OCI-LY3 (cell line): ENCODE measurements at regions not wholly inside any gene's neighbourhood (a gene's known extent, or its start where the extent isn't known, plus 50 kb on each side); places are given as distances from the start of the nearest gene placed in this dataset.

Source experiments
- H2AFZ ChIP-seq: fragments of 200-600, 300-600 bp; shearing (Covaris generic); 2 replicates; pipeline ENCODE4 v1.6.0; 2014; ENCODE audit warnings: antibody characterized with exemption, low read depth, low read length
- H3K27ac ChIP-seq: fragments of 200-600, 300-600 bp; sonication (generic); 2 replicates; pipeline ENCODE4 v1.5.1; 2014; ENCODE audit warnings: mild to moderate bottlenecking, low read length, moderate library complexity, mixed read lengths
- H3K27me3 ChIP-seq: fragments of 200-600, 300-600 bp; sonication (generic); 2 replicates; pipeline ENCODE4 v1.6.1; 2014; ENCODE audit warnings: low read depth, low read length, mixed read lengths
- H3K36me3 ChIP-seq: fragments of 200-600, 300-600 bp; sonication (generic); replicated peaks from 2 replicates; pipeline ENCODE3; 2014; ENCODE audit warnings: low read depth, low read length, mixed read lengths
- H3K4me1 ChIP-seq: fragments of 300-600, 200-600 bp; sonication (generic); 2 replicates; pipeline ENCODE4 v1.6.1; 2014; ENCODE audit warnings: low read length, mixed read lengths
- H3K4me2 ChIP-seq: fragments of 200-600, 300-600 bp; sonication (generic); 2 replicates; pipeline ENCODE4 v1.6.1; 2014; ENCODE audit warnings: low read length, mixed read lengths
- H3K4me3 ChIP-seq: fragments of 300-600, 200-600 bp; sonication (generic); 2 replicates; pipeline ENCODE4 v1.5.1; 2014; ENCODE audit warnings: antibody characterized with exemption, mild to moderate bottlenecking, low read length, moderate library complexity
- H3K79me2 ChIP-seq: fragments of 300-600, 200-600 bp; shearing (Covaris generic); 2 replicates; pipeline ENCODE4 v1.6.1; 2014; ENCODE audit warnings: mild to moderate bottlenecking, low read length, mixed read lengths
- H3K9ac ChIP-seq: fragments of 300-600, 200-600 bp; shearing (Covaris generic); 2 replicates; pipeline ENCODE4 v1.6.0; 2014; ENCODE audit warnings: mild to moderate bottlenecking, low read length, moderate library complexity
- H3K9me3 ChIP-seq: fragments of 200-600, 300-600 bp; shearing (Covaris generic); 2 replicates; pipeline ENCODE4 v1.6.1; 2014; ENCODE audit warnings: low read length, mixed read lengths; ENCODE audit not compliant: insufficient read depth
- H4K20me1 ChIP-seq: fragments of 200-600, 300-600 bp; sonication (generic); 2 replicates; pipeline ENCODE4 v1.6.1; 2016; ENCODE audit warnings: low read length, mixed read lengths; ENCODE audit not compliant: insufficient read depth
- EZH2phosphoT487 ChIP-seq: fragments of 200-600 bp; shearing (Covaris generic); IDR thresholded peaks from 2 replicates; pipeline ENCODE4 v1.6.1; 2018; ENCODE audit warnings: antibody characterized with exemption, mixed run types, low read depth
- TF ChIP-seq, protein P1 (sequence below): fragments of 200-600, 300-600 bp; sonication (generic); IDR thresholded peaks from 2 replicates; pipeline ENCODE4 v1.5.1; 2014; ENCODE audit warnings: antibody characterized with exemption, low read length, low read depth

GRCh38 chr11:106193956-106194355 lies 116.5 kb downstream of the AASDHPPT start:
- no peaks in the 10 kb centered on the region for H3K9me3 ChIP-seq
- H3K4me2 ChIP-seq = no peak overlapping the region
- TF ChIP-seq EZH2phosphoT487 = no peak
- TF ChIP-seq, protein P1, sequence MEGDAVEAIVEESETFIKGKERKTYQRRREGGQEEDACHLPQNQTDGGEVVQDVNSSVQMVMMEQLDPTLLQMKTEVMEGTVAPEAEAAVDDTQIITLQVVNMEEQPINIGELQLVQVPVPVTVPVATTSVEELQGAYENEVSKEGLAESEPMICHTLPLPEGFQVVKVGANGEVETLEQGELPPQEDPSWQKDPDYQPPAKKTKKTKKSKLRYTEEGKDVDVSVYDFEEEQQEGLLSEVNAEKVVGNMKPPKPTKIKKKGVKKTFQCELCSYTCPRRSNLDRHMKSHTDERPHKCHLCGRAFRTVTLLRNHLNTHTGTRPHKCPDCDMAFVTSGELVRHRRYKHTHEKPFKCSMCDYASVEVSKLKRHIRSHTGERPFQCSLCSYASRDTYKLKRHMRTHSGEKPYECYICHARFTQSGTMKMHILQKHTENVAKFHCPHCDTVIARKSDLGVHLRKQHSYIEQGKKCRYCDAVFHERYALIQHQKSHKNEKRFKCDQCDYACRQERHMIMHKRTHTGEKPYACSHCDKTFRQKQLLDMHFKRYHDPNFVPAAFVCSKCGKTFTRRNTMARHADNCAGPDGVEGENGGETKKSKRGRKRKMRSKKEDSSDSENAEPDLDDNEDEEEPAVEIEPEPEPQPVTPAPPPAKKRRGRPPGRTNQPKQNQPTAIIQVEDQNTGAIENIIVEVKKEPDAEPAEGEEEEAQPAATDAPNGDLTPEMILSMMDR = no peak

DNA sequence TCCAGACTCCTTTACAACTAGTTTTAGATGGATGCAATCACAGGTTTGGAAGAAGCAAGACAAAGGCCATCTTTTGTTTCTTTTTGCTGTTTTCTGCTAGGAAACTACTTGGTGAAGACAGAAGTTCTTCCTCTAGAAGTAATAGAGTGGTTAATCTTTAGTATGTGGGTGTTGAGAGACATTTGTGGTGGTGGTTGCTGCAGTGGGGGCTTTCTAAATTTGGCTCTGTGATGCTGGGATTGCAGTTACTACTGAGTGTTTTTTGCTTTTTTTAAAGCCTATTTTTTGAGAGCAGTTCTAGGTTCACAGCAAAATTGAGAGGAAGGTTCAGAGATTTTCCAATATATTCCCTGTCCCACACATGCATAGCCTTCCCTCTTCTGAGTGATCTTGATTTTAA lies 120.0 kb downstream of the AASDHPPT start:
- no peak overlapping the region for H3K4me2 ChIP-seq
- no peaks in the 10 kb centered on the region for H3K9me3 ChIP-seq
- H3K27ac ChIP-seq = no peak overlapping the region
- no peaks in the 10 kb centered on the region for H3K27me3 ChIP-seq
- no peak overlapping the region for H3K4me3 ChIP-seq
- H3K9ac ChIP-seq = no peak overlapping the region
- no peak overlapping the region for H2AFZ ChIP-seq
- H4K20me1 ChIP-seq = no peaks in the 10 kb centered on the region
- no peaks in the 10 kb centered on the region for H3K79me2 ChIP-seq
- TF ChIP-seq, protein P1 = no peak
- TF ChIP-seq EZH2phosphoT487 = no peak
- no peaks in the 10 kb centered on the region for H3K4me1 ChIP-seq
- H3K36me3 ChIP-seq = no peaks in the 10 kb centered on the region

More at GRCh38 chr11:106193956-106194355, 116.5 kb downstream of the AASDHPPT start:
- H3K4me3 ChIP-seq = no peak overlapping the region
- H3K4me1 ChIP-seq = no peaks in the 10 kb centered on the region
- H3K27ac ChIP-seq = no peak overlapping the region
- no peaks in the 10 kb centered on the region for H3K36me3 ChIP-seq
- no peaks in the 10 kb centered on the region for H3K27me3 ChIP-seq
- no peak overlapping the region for H2AFZ ChIP-seq
- H4K20me1 ChIP-seq = no peaks in the 10 kb centered on the region
- H3K9ac ChIP-seq = no peak overlapping the region
- no peaks in the 10 kb centered on the region for H3K79me2 ChIP-seq

- Histone ChIP-seq H2AFZ (no peak overlapping the region), H3K4me1 (no peaks in the 10 kb centered on the region)
- TF ChIP-seq, protein P1 = no peak
- TF ChIP-seq EZH2phosphoT487 = no peak
Measured at GRCh38 chr11:106202935-106203620, 125.6 kb downstream of the AASDHPPT start.

GRCh38 chr11:106208760-106209159 lies 131.3 kb downstream of the AASDHPPT start:
- Histone ChIP-seq H2AFZ (no peak overlapping the region), H3K4me1 (no peaks in the 10 kb centered on the region), H3K4me3 (no peak overlapping the region), H3K79me2 (no peaks in the 10 kb centered on the region), H3K9ac (no peak overlapping the region), H3K36me3 (no peaks in the 10 kb centered on the region), H3K9me3 (no peaks in the 10 kb centered on the region), H3K27me3 (no peaks in the 10 kb centered on the region), H3K4me2 (no peak overlapping the region), H3K27ac (no peak overlapping the region), H4K20me1 (no peaks in the 10 kb centered on the region)
- no peak for TF ChIP-seq EZH2phosphoT487
- TF ChIP-seq, protein P1 = no peak

More at GRCh38 chr11:106202935-106203620, 125.6 kb downstream of the AASDHPPT start:
- H3K4me3 ChIP-seq = no peak overlapping the region
- no peaks in the 10 kb centered on the region for H3K36me3 ChIP-seq
- no peak overlapping the region for H3K4me2 ChIP-seq
- H3K79me2 ChIP-seq = no peaks in the 10 kb centered on the region
- no peaks in the 10 kb centered on the region for H3K9me3 ChIP-seq
- H4K20me1 ChIP-seq = no peaks in the 10 kb centered on the region
- no peaks in the 10 kb centered on the region for H3K27me3 ChIP-seq
- H3K9ac ChIP-seq = no peak overlapping the region
- H3K27ac ChIP-seq = no peak overlapping the region
